ENCODE measurements at regions not wholly inside any gene's neighbourhood (a gene's known extent, or its start where the extent isn't known, plus 50 kb on each side); places are given as distances from the start of the nearest gene placed in this dataset.

DNA sequence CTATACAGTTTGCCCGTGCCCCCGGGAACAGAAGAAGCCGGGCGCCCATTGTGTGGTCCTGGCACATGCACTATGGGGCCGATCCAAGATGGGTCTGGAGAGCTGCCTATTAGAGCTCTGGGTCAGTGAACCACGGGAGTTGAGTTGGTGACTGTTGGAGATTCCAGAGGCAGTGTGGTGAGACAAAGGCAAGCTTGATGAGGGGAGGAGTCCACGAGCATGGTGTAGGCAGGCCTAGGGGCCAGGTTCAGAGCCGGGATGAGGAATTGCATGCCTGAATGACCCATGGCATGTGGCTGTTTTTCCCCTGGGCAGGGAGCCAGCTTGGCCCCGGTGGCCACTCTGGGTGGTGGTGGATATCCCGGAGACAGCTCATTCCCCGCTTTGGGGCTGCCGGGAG, 84.4 kb upstream of the STC2 start:
- ATAC-seq (ENCODE audit: insufficient read depth, low read depth): no peak
- Histone ChIP-seq H3K4me1 (ENCODE audit: insufficient read depth, low read length) (no peaks in the 10 kb centered on the region), H3K9me3 (ENCODE audit: insufficient read depth, low read length, severe bottlenecking) (no peaks in the 10 kb centered on the region), H4K20me1 (ENCODE audit: insufficient read depth, low read length) (no peaks in the 10 kb centered on the region), H3K27ac (ENCODE audit: low read length) (no peak overlapping the region), H3K36me3 (ENCODE audit: insufficient read depth, low read length) (no peaks in the 10 kb centered on the region), H3K79me2 (ENCODE audit: insufficient read depth, low read length) (no peaks in the 10 kb centered on the region), H3K27me3 (ENCODE audit: insufficient read depth, low read length, poor library complexity) (peaks cover 12% of the 10 kb centered on the region), H2AFZ (ENCODE audit: low read depth, low read length) (no peak overlapping the region), H3K9ac (ENCODE audit: low read depth, low read length) (no peak overlapping the region), H3K4me2 (ENCODE audit: insufficient read depth, low read length) (no peak overlapping the region), H3K4me3 (ENCODE audit: low read depth in 1 of 2, low read length in 2 of 2) (no peak overlapping the region)
- no peak for TF ChIP-seq EZH2 (IDR thresholded peaks at IDR 0.05; ENCODE audit: borderline replicate concordance, low read depth, low read length, severe bottlenecking)
- TF ChIP-seq, protein P1, sequence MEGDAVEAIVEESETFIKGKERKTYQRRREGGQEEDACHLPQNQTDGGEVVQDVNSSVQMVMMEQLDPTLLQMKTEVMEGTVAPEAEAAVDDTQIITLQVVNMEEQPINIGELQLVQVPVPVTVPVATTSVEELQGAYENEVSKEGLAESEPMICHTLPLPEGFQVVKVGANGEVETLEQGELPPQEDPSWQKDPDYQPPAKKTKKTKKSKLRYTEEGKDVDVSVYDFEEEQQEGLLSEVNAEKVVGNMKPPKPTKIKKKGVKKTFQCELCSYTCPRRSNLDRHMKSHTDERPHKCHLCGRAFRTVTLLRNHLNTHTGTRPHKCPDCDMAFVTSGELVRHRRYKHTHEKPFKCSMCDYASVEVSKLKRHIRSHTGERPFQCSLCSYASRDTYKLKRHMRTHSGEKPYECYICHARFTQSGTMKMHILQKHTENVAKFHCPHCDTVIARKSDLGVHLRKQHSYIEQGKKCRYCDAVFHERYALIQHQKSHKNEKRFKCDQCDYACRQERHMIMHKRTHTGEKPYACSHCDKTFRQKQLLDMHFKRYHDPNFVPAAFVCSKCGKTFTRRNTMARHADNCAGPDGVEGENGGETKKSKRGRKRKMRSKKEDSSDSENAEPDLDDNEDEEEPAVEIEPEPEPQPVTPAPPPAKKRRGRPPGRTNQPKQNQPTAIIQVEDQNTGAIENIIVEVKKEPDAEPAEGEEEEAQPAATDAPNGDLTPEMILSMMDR (IDR thresholded peaks at IDR 0.05; ENCODE audit: borderline replicate concordance, extremely low read depth, low read length, poor library complexity, severe bottlenecking): no peak
- no peak for DNase-seq

DNA sequence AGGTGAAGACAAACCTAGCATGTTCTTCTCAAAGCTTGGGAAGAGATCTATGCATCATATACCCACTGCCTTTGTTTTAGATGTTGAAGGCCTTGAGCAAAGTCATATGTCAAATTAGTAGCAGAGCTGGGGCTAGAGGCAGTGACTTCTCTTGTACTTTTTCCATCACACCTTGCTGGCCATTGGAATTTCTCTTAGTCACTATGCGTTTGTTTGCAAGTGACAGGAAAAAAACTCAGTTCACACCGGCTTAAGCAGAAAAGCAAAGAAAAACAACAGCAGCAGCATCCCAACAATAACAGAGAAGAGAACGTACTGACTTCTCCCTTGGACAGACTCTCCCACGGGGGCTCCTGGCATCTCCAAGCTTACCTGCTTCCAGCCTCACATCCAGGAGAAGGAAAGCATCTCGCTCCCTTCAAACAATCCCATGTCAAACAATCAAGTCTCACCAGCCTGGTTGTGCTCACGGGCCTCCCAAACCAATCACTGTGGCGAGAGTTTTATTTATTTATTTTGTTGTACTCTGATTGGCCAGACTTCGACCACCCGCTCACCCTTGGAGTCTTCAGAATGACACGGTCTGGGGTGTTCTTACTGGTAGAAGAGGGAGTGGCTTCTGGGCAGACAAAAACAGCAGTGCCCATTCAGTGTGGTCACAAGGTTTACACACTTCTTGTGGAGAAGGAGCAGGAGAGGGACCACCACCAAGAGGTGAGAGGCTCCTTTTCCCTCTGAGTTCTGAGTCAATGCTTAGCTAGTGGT, 83.8 kb upstream of the STC2 start:
- Histone ChIP-seq H3K4me2 (ENCODE audit: insufficient read depth, low read length) (no peak overlapping the region), H3K9ac (ENCODE audit: low read depth, low read length) (no peak overlapping the region), H3K79me2 (ENCODE audit: insufficient read depth, low read length) (no peaks in the 10 kb centered on the region), H3K4me3 (ENCODE audit: low read depth in 1 of 2, low read length in 2 of 2) (no peak overlapping the region), H3K36me3 (ENCODE audit: insufficient read depth, low read length) (no peaks in the 10 kb centered on the region), H2AFZ (ENCODE audit: low read depth, low read length) (no peak overlapping the region), H4K20me1 (ENCODE audit: insufficient read depth, low read length) (no peaks in the 10 kb centered on the region), H3K9me3 (ENCODE audit: insufficient read depth, low read length, severe bottlenecking) (no peaks in the 10 kb centered on the region), H3K4me1 (ENCODE audit: insufficient read depth, low read length) (no peaks in the 10 kb centered on the region), H3K27ac (ENCODE audit: low read length) (no peak overlapping the region), H3K27me3 (ENCODE audit: insufficient read depth, low read length, poor library complexity) (peaks cover 12% of the 10 kb centered on the region)
- DNase-seq (no peak), ATAC-seq (ENCODE audit: insufficient read depth, low read depth) (no peak)
- TF ChIP-seq, protein P1 (IDR thresholded peaks at IDR 0.05; ENCODE audit: borderline replicate concordance, extremely low read depth, low read length, poor library complexity, severe bottlenecking): no peak
- no peak for TF ChIP-seq EZH2 (IDR thresholded peaks at IDR 0.05; ENCODE audit: borderline replicate concordance, low read depth, low read length, severe bottlenecking)

DNA sequence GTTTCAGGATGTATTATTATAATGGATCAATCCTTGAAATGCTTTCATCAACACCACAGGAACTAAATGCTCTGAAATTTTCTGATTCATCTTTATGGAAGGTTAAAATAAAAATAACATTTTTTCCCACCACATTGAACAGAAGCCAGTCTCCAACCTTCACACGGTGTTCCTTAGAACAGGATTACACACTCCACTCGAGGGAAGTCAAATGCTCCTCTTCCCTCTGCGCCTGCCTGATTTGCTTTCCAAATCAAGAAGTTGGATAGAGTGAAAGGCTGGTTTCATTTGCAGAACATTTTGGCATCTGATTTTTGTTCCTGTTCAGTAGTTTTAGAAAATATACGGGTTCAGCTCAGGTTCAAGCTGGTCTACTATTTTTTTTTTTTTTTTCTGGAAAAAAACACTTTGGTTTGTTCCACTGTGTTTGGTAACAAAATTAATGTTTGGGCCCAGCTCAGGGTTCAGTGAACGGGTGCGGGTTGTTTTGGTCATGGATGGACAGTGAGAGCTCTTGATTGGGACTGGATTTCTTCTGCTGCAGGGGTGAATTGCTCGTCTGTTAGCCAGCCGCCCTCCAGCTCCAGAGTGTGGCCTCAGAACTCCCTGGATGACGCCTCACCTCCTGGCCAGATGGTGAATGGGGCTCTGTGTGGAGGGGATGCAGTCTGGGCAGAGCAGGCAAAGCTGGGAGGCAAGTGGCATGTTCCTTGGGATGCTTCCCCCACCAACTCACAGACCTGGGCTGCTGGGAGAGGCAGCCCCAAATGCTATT, 82.4 kb upstream of the STC2 start:
- ATAC-seq (ENCODE audit: insufficient read depth, low read depth) (no peak), DNase-seq (no peak)
- no peaks in the 10 kb centered on the region for H3K9me3 ChIP-seq (ENCODE audit: insufficient read depth, low read length, severe bottlenecking)
- no peaks in the 10 kb centered on the region for H3K4me1 ChIP-seq (ENCODE audit: insufficient read depth, low read length)
- no peak overlapping the region for H3K9ac ChIP-seq (ENCODE audit: low read depth, low read length)
- no peak overlapping the region for H3K4me2 ChIP-seq (ENCODE audit: insufficient read depth, low read length)
- no peaks in the 10 kb centered on the region for H4K20me1 ChIP-seq (ENCODE audit: insufficient read depth, low read length)
- no peak overlapping the region for H2AFZ ChIP-seq (ENCODE audit: low read depth, low read length)
- peaks cover 12% of the 10 kb centered on the region for H3K27me3 ChIP-seq (ENCODE audit: insufficient read depth, low read length, poor library complexity)
- no peak overlapping the region for H3K4me3 ChIP-seq (ENCODE audit: low read depth in 1 of 2, low read length in 2 of 2)
- TF ChIP-seq, protein P1 (IDR thresholded peaks at IDR 0.05; ENCODE audit: borderline replicate concordance, extremely low read depth, low read length, poor library complexity, severe bottlenecking): no peak
- no peak for TF ChIP-seq EZH2 (IDR thresholded peaks at IDR 0.05; ENCODE audit: borderline replicate concordance, low read depth, low read length, severe bottlenecking)
- no peak overlapping the region for H3K27ac ChIP-seq (ENCODE audit: low read length)
- no peaks in the 10 kb centered on the region for H3K79me2 ChIP-seq (ENCODE audit: insufficient read depth, low read length)
- no peaks in the 10 kb centered on the region for H3K36me3 ChIP-seq (ENCODE audit: insufficient read depth, low read length)
